GM12878 (cell line): ENCODE measurements at regions not wholly inside any gene's neighbourhood (a gene's known extent, or its start where the extent isn't known, plus 50 kb on each side); places are given as distances from the start of the nearest gene placed in this dataset.

ENCODE experiments used
- ASH2L ChIP-seq: fragments of 300-600, 200-600 bp; sonication (generic); IDR thresholded peaks from 2 replicates; pipeline ENCODE4 v1.6.1; 2017; ENCODE audit warnings: low read depth, mild to moderate bottlenecking, borderline replicate concordance
- ATF7 ChIP-seq: fragments of 450-650 bp; IDR thresholded peaks from 2 replicates; pipeline ENCODE4 v1.6.1; 2016; ENCODE audit warnings: low read depth, mild to moderate bottlenecking
- BCL11A ChIP-seq: IDR thresholded peaks from 2 replicates; pipeline ENCODE4 v1.6.1; 2011; ENCODE audit warnings: low read depth, low read length
- BRCA1 ChIP-seq: IDR thresholded peaks from 2 replicates; pipeline ENCODE4 v1.6.1; 2011; ENCODE audit warnings: low read depth, low read length, improper control_type of control experiment
- CBFB ChIP-seq: IDR thresholded peaks from 2 replicates; pipeline ENCODE4 v1.6.1; 2016; ENCODE audit warnings: antibody characterized with exemption, low read depth
- DPF2 ChIP-seq: fragments of 450-650 bp; IDR thresholded peaks from 2 replicates; pipeline ENCODE4 v1.6.1; 2017; ENCODE audit warnings: mild to moderate bottlenecking
- ETV6 ChIP-seq, 2 experiments: fragments of 450-650 bp in 1 of 2; IDR thresholded peaks in 1 of 2; conservative IDR thresholded peaks in 1 of 2; 2 replicates each; pipeline ENCODE4 v1.6.1; 2014; ENCODE audit warnings: antibody characterized with exemption in 1 of 2, borderline replicate concordance in 1 of 2, low read depth in 1 of 2, mild to moderate bottlenecking in 1 of 2, moderate library complexity in 1 of 2
- MEF2B ChIP-seq: fragments of 450-650 bp; IDR thresholded peaks from 2 replicates; pipeline ENCODE4 v1.6.1; 2018; ENCODE audit warnings: mild to moderate bottlenecking, moderate library complexity; ENCODE audit not compliant: partially characterized antibody, poor library complexity, severe bottlenecking
- MTA3 ChIP-seq: IDR thresholded peaks from 2 replicates; pipeline ENCODE4 v1.6.1; 2012; ENCODE audit warnings: low read length, inconsistent platforms, borderline replicate concordance
- MXI1 ChIP-seq: fragments of 150-350 bp; IDR thresholded peaks from 2 replicates; pipeline ENCODE4 v1.6.1; 2011; ENCODE audit warnings: low read depth, mild to moderate bottlenecking, inconsistent platforms, low read length, improper control_type of control experiment
- MYC ChIP-seq: IDR thresholded peaks from 2 replicates; pipeline ENCODE4 v1.6.1; 2011; ENCODE audit warnings: mild to moderate bottlenecking, low read length, moderate library complexity, inconsistent platforms; ENCODE audit not compliant: insufficient read depth, insufficient replicate concordance, insufficient read length, severe bottlenecking
- NBN ChIP-seq: fragments of 450-650 bp; IDR thresholded peaks from 2 replicates; pipeline ENCODE4 v1.6.1; 2016
- NFXL1 ChIP-seq: fragments of 450-650 bp; IDR thresholded peaks from 2 replicates; pipeline ENCODE4 v1.6.1; 2017; ENCODE audit warnings: antibody characterized with exemption, mild to moderate bottlenecking, borderline replicate concordance
- NFYA ChIP-seq: IDR thresholded peaks from 2 replicates; pipeline ENCODE4 v1.6.1; 2011; ENCODE audit warnings: low read depth, mild to moderate bottlenecking, low read length, improper control_type of control experiment, borderline replicate concordance
- PML ChIP-seq: IDR thresholded peaks from 2 replicates; pipeline ENCODE4 v1.6.1; 2012; ENCODE audit warnings: low read length, inconsistent platforms
- POU2F2 ChIP-seq: IDR thresholded peaks from 3 replicates; pipeline ENCODE4 v1.6.1; 2011; ENCODE audit warnings: low read depth, mild to moderate bottlenecking, low read length, borderline replicate concordance
- RBBP5 ChIP-seq: fragments of 200-600 bp; sonication (generic); conservative IDR thresholded peaks from 2 replicates; pipeline ENCODE4 v1.6.1; 2016
- RCOR1 ChIP-seq: conservative IDR thresholded peaks from 2 replicates; pipeline ENCODE4 v1.6.1; 2012; ENCODE audit warnings: low read depth, low read length, improper control_type of control experiment
- SIN3A ChIP-seq: IDR thresholded peaks from 2 replicates; pipeline ENCODE4 v1.6.1; 2012; ENCODE audit warnings: low read depth, low read length, improper control_type of control experiment
- SIX5 ChIP-seq: IDR thresholded peaks from 2 replicates; pipeline ENCODE4 v1.6.1; 2011; ENCODE audit warnings: mild to moderate bottlenecking, low read depth, low read length, moderate library complexity; ENCODE audit not compliant: severe bottlenecking
- SMC3 ChIP-seq: IDR thresholded peaks from 2 replicates; pipeline ENCODE4 v1.6.1; 2011; ENCODE audit warnings: low read length, improper control_type of control experiment, borderline replicate concordance
- SREBF1 ChIP-seq: IDR thresholded peaks from 2 replicates; pipeline ENCODE4 v1.6.1; 2012; ENCODE audit warnings: mild to moderate bottlenecking, low read length
- TARDBP ChIP-seq: IDR thresholded peaks from 2 replicates; pipeline ENCODE4 v1.6.1; 2016; ENCODE audit warnings: borderline replicate concordance
- TCF7 ChIP-seq: IDR thresholded peaks from 2 replicates; pipeline ENCODE4 v1.6.1; 2014; ENCODE audit warnings: antibody characterized with exemption, borderline replicate concordance
- TF ChIP-seq, protein P1 (sequence below): fragments of 450-650 bp; IDR thresholded peaks from 2 replicates; pipeline ENCODE4 v1.6.1; 2014; ENCODE audit warnings: mild to moderate bottlenecking
- TF ChIP-seq, protein P2 (sequence below): fragments of 150-350 bp; IDR thresholded peaks from 2 replicates; pipeline ENCODE4 v1.6.1; 2016; ENCODE audit warnings: low read depth, low read length
- TF ChIP-seq, protein P3 (sequence below): fragments of 450-650 bp; conservative IDR thresholded peaks from 2 replicates; pipeline ENCODE4 v1.6.1; 2017; ENCODE audit warnings: mild to moderate bottlenecking, moderate library complexity

DNA sequence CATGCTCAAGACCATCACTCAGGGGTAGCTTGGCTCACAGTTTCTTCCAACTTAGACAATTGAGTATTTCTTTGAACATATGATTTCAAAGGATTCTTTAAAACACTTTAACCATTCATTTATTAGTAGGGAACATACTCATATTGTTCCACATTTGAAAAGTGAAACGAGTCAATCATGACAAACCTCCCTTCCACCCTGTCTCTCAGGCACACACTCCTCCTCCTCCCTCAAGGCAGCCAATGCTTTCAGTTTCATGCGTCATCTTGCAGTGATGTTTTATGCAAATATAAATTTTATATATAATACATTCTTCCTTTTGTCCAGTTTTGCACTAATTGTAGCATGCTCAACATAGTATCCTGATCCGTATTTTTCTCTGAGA, 126.0 kb upstream of the BOD1 start (continued):
- no peak for TF ChIP-seq BRCA1
- TF ChIP-seq CBFB, result no peak
- TF ChIP-seq, protein P1, sequence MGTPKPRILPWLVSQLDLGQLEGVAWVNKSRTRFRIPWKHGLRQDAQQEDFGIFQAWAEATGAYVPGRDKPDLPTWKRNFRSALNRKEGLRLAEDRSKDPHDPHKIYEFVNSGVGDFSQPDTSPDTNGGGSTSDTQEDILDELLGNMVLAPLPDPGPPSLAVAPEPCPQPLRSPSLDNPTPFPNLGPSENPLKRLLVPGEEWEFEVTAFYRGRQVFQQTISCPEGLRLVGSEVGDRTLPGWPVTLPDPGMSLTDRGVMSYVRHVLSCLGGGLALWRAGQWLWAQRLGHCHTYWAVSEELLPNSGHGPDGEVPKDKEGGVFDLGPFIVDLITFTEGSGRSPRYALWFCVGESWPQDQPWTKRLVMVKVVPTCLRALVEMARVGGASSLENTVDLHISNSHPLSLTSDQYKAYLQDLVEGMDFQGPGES, result no peak
- 0 out of 2 replicates have a peak, but pooled peaks have one; percentile 27 for TF ChIP-seq NBN
- TF ChIP-seq POU2F2, result peak; percentile 63; the same call in 1 of the 3 replicates
- no peak for TF ChIP-seq MTA3
- TF ChIP-seq NFYA, result no peak
- no peak for TF ChIP-seq SIN3A
- TF ChIP-seq, protein P2, sequence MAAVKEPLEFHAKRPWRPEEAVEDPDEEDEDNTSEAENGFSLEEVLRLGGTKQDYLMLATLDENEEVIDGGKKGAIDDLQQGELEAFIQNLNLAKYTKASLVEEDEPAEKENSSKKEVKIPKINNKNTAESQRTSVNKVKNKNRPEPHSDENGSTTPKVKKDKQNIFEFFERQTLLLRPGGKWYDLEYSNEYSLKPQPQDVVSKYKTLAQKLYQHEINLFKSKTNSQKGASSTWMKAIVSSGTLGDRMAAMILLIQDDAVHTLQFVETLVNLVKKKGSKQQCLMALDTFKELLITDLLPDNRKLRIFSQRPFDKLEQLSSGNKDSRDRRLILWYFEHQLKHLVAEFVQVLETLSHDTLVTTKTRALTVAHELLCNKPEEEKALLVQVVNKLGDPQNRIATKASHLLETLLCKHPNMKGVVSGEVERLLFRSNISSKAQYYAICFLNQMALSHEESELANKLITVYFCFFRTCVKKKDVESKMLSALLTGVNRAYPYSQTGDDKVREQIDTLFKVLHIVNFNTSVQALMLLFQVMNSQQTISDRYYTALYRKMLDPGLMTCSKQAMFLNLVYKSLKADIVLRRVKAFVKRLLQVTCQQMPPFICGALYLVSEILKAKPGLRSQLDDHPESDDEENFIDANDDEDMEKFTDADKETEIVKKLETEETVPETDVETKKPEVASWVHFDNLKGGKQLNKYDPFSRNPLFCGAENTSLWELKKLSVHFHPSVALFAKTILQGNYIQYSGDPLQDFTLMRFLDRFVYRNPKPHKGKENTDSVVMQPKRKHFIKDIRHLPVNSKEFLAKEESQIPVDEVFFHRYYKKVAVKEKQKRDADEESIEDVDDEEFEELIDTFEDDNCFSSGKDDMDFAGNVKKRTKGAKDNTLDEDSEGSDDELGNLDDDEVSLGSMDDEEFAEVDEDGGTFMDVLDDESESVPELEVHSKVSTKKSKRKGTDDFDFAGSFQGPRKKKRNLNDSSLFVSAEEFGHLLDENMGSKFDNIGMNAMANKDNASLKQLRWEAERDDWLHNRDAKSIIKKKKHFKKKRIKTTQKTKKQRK, result no peak
- no peak for TF ChIP-seq PML
- no peak for TF ChIP-seq MYC
- TF ChIP-seq RCOR1, result no peak
- no peak for TF ChIP-seq DPF2
- TF ChIP-seq BCL11A, result no peak
- no peak for TF ChIP-seq ETV6 (conservative IDR thresholded peaks at IDR 0.05 in 1 of 2, IDR thresholded peaks at IDR 0.05 in 1 of 2; ENCODE audit: borderline replicate concordance in 1 of 2, low read depth in 1 of 2)
- no peak for TF ChIP-seq TCF7
- no peak for TF ChIP-seq NFXL1
- TF ChIP-seq SREBF1, result no peak
- TF ChIP-seq MEF2B, result no peak
- no peak for TF ChIP-seq SMC3
- no peak for TF ChIP-seq RBBP5
- TF ChIP-seq MXI1, result no peak
- TF ChIP-seq ASH2L, result no peak
- TF ChIP-seq, protein P3, sequence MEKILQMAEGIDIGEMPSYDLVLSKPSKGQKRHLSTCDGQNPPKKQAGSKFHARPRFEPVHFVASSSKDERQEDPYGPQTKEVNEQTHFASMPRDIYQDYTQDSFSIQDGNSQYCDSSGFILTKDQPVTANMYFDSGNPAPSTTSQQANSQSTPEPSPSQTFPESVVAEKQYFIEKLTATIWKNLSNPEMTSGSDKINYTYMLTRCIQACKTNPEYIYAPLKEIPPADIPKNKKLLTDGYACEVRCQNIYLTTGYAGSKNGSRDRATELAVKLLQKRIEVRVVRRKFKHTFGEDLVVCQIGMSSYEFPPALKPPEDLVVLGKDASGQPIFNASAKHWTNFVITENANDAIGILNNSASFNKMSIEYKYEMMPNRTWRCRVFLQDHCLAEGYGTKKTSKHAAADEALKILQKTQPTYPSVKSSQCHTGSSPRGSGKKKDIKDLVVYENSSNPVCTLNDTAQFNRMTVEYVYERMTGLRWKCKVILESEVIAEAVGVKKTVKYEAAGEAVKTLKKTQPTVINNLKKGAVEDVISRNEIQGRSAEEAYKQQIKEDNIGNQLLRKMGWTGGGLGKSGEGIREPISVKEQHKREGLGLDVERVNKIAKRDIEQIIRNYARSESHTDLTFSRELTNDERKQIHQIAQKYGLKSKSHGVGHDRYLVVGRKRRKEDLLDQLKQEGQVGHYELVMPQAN, result no peak
- no peak for TF ChIP-seq TARDBP
- TF ChIP-seq ATF7, result peak; percentile 59
- no peak for TF ChIP-seq SIX5
